ENCODE measurements at regions not wholly inside any gene's neighbourhood (a gene's known extent, or its start where the extent isn't known, plus 50 kb on each side); places are given as distances from the start of the nearest gene placed in this dataset.

GRCh38 chr4:107318078-107318477, 282.0 kb upstream of the DKK2 start:
- no peak for DNase-seq (ENCODE audit: low spot score)

- DNase-seq (ENCODE audit: low spot score) = no peak
Observed at GRCh38 chr4:107317611-107318010, 281.5 kb upstream of the DKK2 start.

- DNase-seq (ENCODE audit: low spot score) = no peak
Observed at GRCh38 chr4:107315584-107315983, 279.5 kb upstream of the DKK2 start.

GRCh38 chr4:107314156-107314555, 278.0 kb upstream of the DKK2 start:
- DNase-seq (ENCODE audit: low spot score) = no peak

GRCh38 chr4:107312366-107312765, 276.3 kb upstream of the DKK2 start:
- DNase-seq (ENCODE audit: low spot score) = no peak

GRCh38 chr4:107304699-107305286, 268.7 kb upstream of the DKK2 start:
- DNase-seq (ENCODE audit: low spot score) = no peak

- DNase-seq (ENCODE audit: low spot score) = no peak
Observed at GRCh38 chr4:107299646-107300045, 263.5 kb upstream of the DKK2 start.

- DNase-seq (ENCODE audit: low spot score) = no peak
Observed at GRCh38 chr4:107292979-107293378, 256.9 kb upstream of the DKK2 start.

- DNase-seq (ENCODE audit: low spot score) = peak; percentile 88
Observed at GRCh38 chr4:107283587-107284559, 247.8 kb upstream of the DKK2 start.

- peak; percentile 29 for DNase-seq (ENCODE audit: low spot score)
Observed at GRCh38 chr4:107279733-107280132, 243.6 kb upstream of the DKK2 start.

- DNase-seq (ENCODE audit: low spot score) = peak; percentile 27
Observed at GRCh38 chr4:107278791-107279483, 242.8 kb upstream of the DKK2 start.

- DNase-seq (ENCODE audit: low spot score) = no peak
Observed at GRCh38 chr4:107276052-107276451, 239.9 kb upstream of the DKK2 start.

- DNase-seq (ENCODE audit: low spot score) = no peak
Observed at GRCh38 chr4:107275225-107275624, 239.1 kb upstream of the DKK2 start.

GRCh38 chr4:107270614-107271013, 234.5 kb upstream of the DKK2 start:
- no peak for DNase-seq (ENCODE audit: low spot score)

GRCh38 chr4:107269175-107269574, 233.1 kb upstream of the DKK2 start:
- no peak for DNase-seq (ENCODE audit: low spot score)

GRCh38 chr4:107265859-107266258, 229.7 kb upstream of the DKK2 start:
- no peak for DNase-seq (ENCODE audit: low spot score)

GRCh38 chr4:107261241-107261874, 225.2 kb upstream of the DKK2 start:
- no peak for DNase-seq (ENCODE audit: low spot score)

GRCh38 chr4:107258359-107258758, 222.2 kb upstream of the DKK2 start:
- DNase-seq (ENCODE audit: low spot score) = peak; percentile 35

GRCh38 chr4:107255596-107255995, 219.5 kb upstream of the DKK2 start:
- peak; percentile 13 for DNase-seq (ENCODE audit: low spot score)

GRCh38 chr4:107255114-107255513, 219.0 kb upstream of the DKK2 start:
- no peak for DNase-seq (ENCODE audit: low spot score)

- no peak for DNase-seq (ENCODE audit: low spot score)
Observed at GRCh38 chr4:107253579-107254068, 217.5 kb upstream of the DKK2 start.

- DNase-seq (ENCODE audit: low spot score) = no peak
Observed at GRCh38 chr4:107253090-107253489, 217.0 kb upstream of the DKK2 start.

Data from H4 (cell line).